H9 (cell line): ENCODE measurements at regions not wholly inside any gene's neighbourhood (a gene's known extent, or its start where the extent isn't known, plus 50 kb on each side); places are given as distances from the start of the nearest gene placed in this dataset.

Experiments used
- DNase-seq: peaks from one replicate; pipeline ENCODE4 v3.0.0-alpha.2; 2017
- H2AFZ ChIP-seq: one replicate; pipeline ENCODE4 v1.6.1; 2013; ENCODE audit warnings: mild to moderate bottlenecking, low read length, control low read depth, moderate library complexity
- H2AK5ac ChIP-seq: 2 replicates; pipeline ENCODE4 v1.6.1; 2013; ENCODE audit warnings: low read length, control low read depth, mixed read lengths; ENCODE audit not compliant: insufficient read length
- H2BK120ac ChIP-seq: one replicate; pipeline ENCODE4 v1.6.1; 2013; ENCODE audit warnings: low read depth, mild to moderate bottlenecking, low read length, control low read depth, inconsistent platforms; ENCODE audit not compliant: poor library complexity, severe bottlenecking
- H2BK12ac ChIP-seq: 2 replicates; pipeline ENCODE4 v1.6.1; 2013; ENCODE audit warnings: low read length, control low read depth, mixed read lengths, low read depth; ENCODE audit not compliant: insufficient read length
- H2BK15ac ChIP-seq: 2 replicates; pipeline ENCODE4 v1.6.1; 2013; ENCODE audit warnings: low read depth, low read length, control low read depth
- H2BK20ac ChIP-seq: one replicate; pipeline ENCODE4 v1.6.1; 2013; ENCODE audit warnings: low read depth, mild to moderate bottlenecking, low read length, control low read depth, inconsistent platforms; ENCODE audit not compliant: poor library complexity, severe bottlenecking
- H2BK5ac ChIP-seq: 2 replicates; pipeline ENCODE4 v1.6.1; 2013; ENCODE audit warnings: low read length, control low read depth, mixed read lengths; ENCODE audit not compliant: insufficient read length
- H3K14ac ChIP-seq: 2 replicates; pipeline ENCODE4 v1.6.1; 2013; ENCODE audit warnings: low read length, control low read depth; ENCODE audit not compliant: insufficient read depth
- H3K18ac ChIP-seq: 2 replicates; pipeline ENCODE4 v1.6.1; 2013; ENCODE audit warnings: low read depth, mild to moderate bottlenecking, mixed read lengths, low read length, control low read depth; ENCODE audit not compliant: insufficient read length
- H3K23ac ChIP-seq: 2 replicates; pipeline ENCODE4 v1.6.1; 2013; ENCODE audit warnings: low read length, control low read depth, mixed read lengths, low read depth; ENCODE audit not compliant: insufficient read length
- H3K23me2 ChIP-seq: 2 replicates; pipeline ENCODE4 v1.6.1; 2013; ENCODE audit warnings: low read depth, mild to moderate bottlenecking, mixed read lengths, low read length, control low read depth; ENCODE audit not compliant: insufficient read length, poor library complexity, severe bottlenecking
- H3K27ac ChIP-seq: 2 replicates; pipeline ENCODE4 v1.5.1; 2013; ENCODE audit warnings: low read length, control low read depth, mixed read lengths, low read depth; ENCODE audit not compliant: insufficient read length
- H3K27me3 ChIP-seq: 2 replicates; pipeline ENCODE4 v1.6.1; 2013; ENCODE audit warnings: low read length, control low read depth, inconsistent platforms; ENCODE audit not compliant: insufficient read depth
- H3K4ac ChIP-seq: 2 replicates; pipeline ENCODE4 v1.6.1; 2013; ENCODE audit warnings: low read depth, mild to moderate bottlenecking, control low read depth, inconsistent platforms, low read length, moderate library complexity
- H3K4me1 ChIP-seq: 2 replicates; pipeline ENCODE4 v1.6.1; 2013; ENCODE audit warnings: low read length, control low read depth, inconsistent platforms; ENCODE audit not compliant: insufficient read depth
- H3K4me2 ChIP-seq: 2 replicates; pipeline ENCODE4 v1.6.1; 2013; ENCODE audit warnings: low read length, control low read depth, mixed read lengths; ENCODE audit not compliant: insufficient read length, insufficient read depth
- H3K56ac ChIP-seq: 2 replicates; pipeline ENCODE4 v1.6.1; 2013; ENCODE audit warnings: low read depth, mild to moderate bottlenecking, mixed read lengths, low read length, control low read depth; ENCODE audit not compliant: insufficient read length
- H3K79me1 ChIP-seq: 2 replicates; pipeline ENCODE4 v1.6.1; 2013; ENCODE audit warnings: low read depth, mild to moderate bottlenecking, moderate library complexity, low read length, control low read depth, inconsistent platforms; ENCODE audit not compliant: insufficient read depth, poor library complexity, severe bottlenecking
- H3K79me2 ChIP-seq: 2 replicates; pipeline ENCODE4 v1.6.1; 2013; ENCODE audit warnings: low read length, control low read depth, inconsistent platforms; ENCODE audit not compliant: insufficient read depth
- H3K9ac ChIP-seq: 2 replicates; pipeline ENCODE4 v1.6.1; 2013; ENCODE audit warnings: low read length, control low read depth, mixed read lengths; ENCODE audit not compliant: insufficient read length; ENCODE audit errors: extremely low read depth
- H3K9me3 ChIP-seq: one replicate; pipeline ENCODE4 v1.6.1; 2013; ENCODE audit warnings: low read depth, low read length, inconsistent platforms; ENCODE audit not compliant: control insufficient read depth
- H3T11ph ChIP-seq: one replicate; pipeline ENCODE4 v1.6.1; 2013; ENCODE audit warnings: mild to moderate bottlenecking, low read length, control low read depth, inconsistent platforms
- H4K20me1 ChIP-seq: one replicate; pipeline ENCODE4 v1.6.1; 2013; ENCODE audit not compliant: control insufficient read depth, insufficient read length, insufficient read depth
- H4K5ac ChIP-seq: 2 replicates; pipeline ENCODE4 v1.6.1; 2013; ENCODE audit warnings: low read depth, mild to moderate bottlenecking, mixed read lengths, low read length, control low read depth; ENCODE audit not compliant: insufficient read length
- H4K8ac ChIP-seq: replicated peaks from 2 replicates; pipeline ENCODE4 v1.6.1; 2013; ENCODE audit warnings: low read length, control low read depth, mixed read lengths, low read depth; ENCODE audit not compliant: insufficient read length
- H4K91ac ChIP-seq: 2 replicates; pipeline ENCODE4 v1.6.1; 2013; ENCODE audit warnings: low read depth, mild to moderate bottlenecking, moderate library complexity, mixed read lengths, low read length, control low read depth; ENCODE audit not compliant: insufficient read length
- H3K27ac Mint-ChIP-seq, 3 experiments: 2 replicates in 2 of 3; 3 replicates in 1 of 3; pipeline ENCODE4 v1.8.0; 2020 to 2021; ENCODE audit warnings: mixed read lengths in 3 of 3, mild to moderate bottlenecking in 1 of 3, moderate library complexity in 1 of 3
- H3K27me3 Mint-ChIP-seq: 2 replicates; pipeline ENCODE4 v1.8.0; 2021; ENCODE audit warnings: low read depth, mild to moderate bottlenecking, moderate library complexity, mixed read lengths
- H3K36me3 Mint-ChIP-seq, 3 experiments: 2 replicates in 2 of 3; 3 replicates in 1 of 3; pipeline ENCODE4 v1.8.0; 2020 to 2021; ENCODE audit warnings: low read depth in 3 of 3, mixed read lengths in 3 of 3; ENCODE audit not compliant: insufficient read depth in 1 of 3
- H3K4me1 Mint-ChIP-seq, 2 experiments: 2 replicates each; pipeline ENCODE4 v1.8.0; 2020; ENCODE audit warnings: mixed read lengths in 2 of 2
- H3K4me3 Mint-ChIP-seq, 2 experiments: 2 replicates in 1 of 2; 3 replicates in 1 of 2; pipeline ENCODE4 v1.8.0; 2020 to 2021; ENCODE audit warnings: mild to moderate bottlenecking in 2 of 2, mixed read lengths in 2 of 2, moderate library complexity in 1 of 2
- H3K9me3 Mint-ChIP-seq, 2 experiments: 2 replicates in 1 of 2; 3 replicates in 1 of 2; pipeline ENCODE4 v1.8.0; 2020; ENCODE audit warnings: mild to moderate bottlenecking in 2 of 2, mixed read lengths in 2 of 2, moderate library complexity in 1 of 2
- WGBS: extraction: QIAGEN DNeasy Blood & Tissue Kit; methylation state at CpG from one replicate; pipeline ENCODE4 v1.1.7; 2013; ENCODE audit warnings: missing lambda C conversion rate, low lambda C conversion rate, mixed read lengths; ENCODE audit not compliant: insufficient read length; ENCODE audit errors: extremely low coverage; 5-methylcytosine and 5-hydroxymethylcytosine counted together
- TF ChIP-seq, protein P1 (sequence below): fragments of 200-600 bp; sonication (generic); conservative IDR thresholded peaks from 3 replicates; pipeline ENCODE4 v1.8.0; 2021; ENCODE audit warnings: antibody characterized with exemption, mild to moderate bottlenecking

DNA sequence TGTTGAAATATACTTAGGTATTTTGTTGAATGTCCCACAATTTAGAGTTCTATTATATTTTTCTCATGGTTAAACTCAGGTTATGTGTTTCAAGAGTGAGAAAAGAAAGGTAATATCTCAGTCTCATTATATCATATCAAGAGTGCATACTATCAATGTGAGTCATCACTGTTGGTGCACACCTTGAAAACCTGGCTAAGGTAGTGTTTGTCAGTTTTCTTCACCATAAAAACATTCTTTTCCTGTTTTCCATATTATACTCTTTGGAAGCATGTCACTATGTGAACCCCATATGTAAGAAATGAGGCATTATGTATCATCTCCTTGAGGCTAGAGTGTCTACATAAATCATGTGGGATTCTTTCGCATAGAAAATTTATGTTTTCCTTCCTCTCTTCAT is 307.6 kb upstream of the CTSO start:
- H3K9me3 ChIP-seq = no peaks in the 10 kb centered on the region
- no peak overlapping the region for H3T11ph ChIP-seq
- H3K4me1 ChIP-seq = no peaks in the 10 kb centered on the region
- no peak overlapping the region for H2BK20ac ChIP-seq
- H3K9me3 Mint-ChIP-seq = no peaks in the 10 kb centered on the region
- DNase-seq = no peak
- H3K27ac Mint-ChIP-seq = no peak overlapping the region
- H3K36me3 Mint-ChIP-seq = no peaks in the 10 kb centered on the region
- no peak overlapping the region for H2BK120ac ChIP-seq
- no CpG with 5 or more reads among the region's 1 CpG for WGBS
- H3K18ac ChIP-seq = no peak overlapping the region
- H4K91ac ChIP-seq = no peak overlapping the region
- no peak overlapping the region for H4K5ac ChIP-seq
- no peak overlapping the region for H3K14ac ChIP-seq
- H3K4me3 Mint-ChIP-seq = no peak overlapping the region
- H3K4me2 ChIP-seq = no peak overlapping the region
- no peaks in the 10 kb centered on the region for H3K27me3 ChIP-seq
- no peak overlapping the region for H2BK15ac ChIP-seq
- no peak overlapping the region for H3K56ac ChIP-seq
- H3K23me2 ChIP-seq = no peaks in the 10 kb centered on the region
- H3K9ac ChIP-seq = no peak overlapping the region
- no peaks in the 10 kb centered on the region for H3K79me2 ChIP-seq
- H3K79me1 ChIP-seq = no peaks in the 10 kb centered on the region
- H2AFZ ChIP-seq = no peak overlapping the region
- H3K4me1 Mint-ChIP-seq = no peaks in the 10 kb centered on the region
- no peak overlapping the region for H2AK5ac ChIP-seq
- no peak overlapping the region for H2BK12ac ChIP-seq
- H3K23ac ChIP-seq = no peak overlapping the region
- no peak overlapping the region for H3K4ac ChIP-seq
- no peaks in the 10 kb centered on the region for H4K20me1 ChIP-seq
- no peak overlapping the region for H4K8ac ChIP-seq
- no peak overlapping the region for H3K27ac ChIP-seq
- TF ChIP-seq, protein P1, sequence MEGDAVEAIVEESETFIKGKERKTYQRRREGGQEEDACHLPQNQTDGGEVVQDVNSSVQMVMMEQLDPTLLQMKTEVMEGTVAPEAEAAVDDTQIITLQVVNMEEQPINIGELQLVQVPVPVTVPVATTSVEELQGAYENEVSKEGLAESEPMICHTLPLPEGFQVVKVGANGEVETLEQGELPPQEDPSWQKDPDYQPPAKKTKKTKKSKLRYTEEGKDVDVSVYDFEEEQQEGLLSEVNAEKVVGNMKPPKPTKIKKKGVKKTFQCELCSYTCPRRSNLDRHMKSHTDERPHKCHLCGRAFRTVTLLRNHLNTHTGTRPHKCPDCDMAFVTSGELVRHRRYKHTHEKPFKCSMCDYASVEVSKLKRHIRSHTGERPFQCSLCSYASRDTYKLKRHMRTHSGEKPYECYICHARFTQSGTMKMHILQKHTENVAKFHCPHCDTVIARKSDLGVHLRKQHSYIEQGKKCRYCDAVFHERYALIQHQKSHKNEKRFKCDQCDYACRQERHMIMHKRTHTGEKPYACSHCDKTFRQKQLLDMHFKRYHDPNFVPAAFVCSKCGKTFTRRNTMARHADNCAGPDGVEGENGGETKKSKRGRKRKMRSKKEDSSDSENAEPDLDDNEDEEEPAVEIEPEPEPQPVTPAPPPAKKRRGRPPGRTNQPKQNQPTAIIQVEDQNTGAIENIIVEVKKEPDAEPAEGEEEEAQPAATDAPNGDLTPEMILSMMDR = no peak
- H2BK5ac ChIP-seq = no peak overlapping the region
- H3K27me3 Mint-ChIP-seq = no peaks in the 10 kb centered on the region
